ENCODE measurements at regions not wholly inside any gene's neighbourhood (a gene's known extent, or its start where the extent isn't known, plus 50 kb on each side); places are given as distances from the start of the nearest gene placed in this dataset.

DNA sequence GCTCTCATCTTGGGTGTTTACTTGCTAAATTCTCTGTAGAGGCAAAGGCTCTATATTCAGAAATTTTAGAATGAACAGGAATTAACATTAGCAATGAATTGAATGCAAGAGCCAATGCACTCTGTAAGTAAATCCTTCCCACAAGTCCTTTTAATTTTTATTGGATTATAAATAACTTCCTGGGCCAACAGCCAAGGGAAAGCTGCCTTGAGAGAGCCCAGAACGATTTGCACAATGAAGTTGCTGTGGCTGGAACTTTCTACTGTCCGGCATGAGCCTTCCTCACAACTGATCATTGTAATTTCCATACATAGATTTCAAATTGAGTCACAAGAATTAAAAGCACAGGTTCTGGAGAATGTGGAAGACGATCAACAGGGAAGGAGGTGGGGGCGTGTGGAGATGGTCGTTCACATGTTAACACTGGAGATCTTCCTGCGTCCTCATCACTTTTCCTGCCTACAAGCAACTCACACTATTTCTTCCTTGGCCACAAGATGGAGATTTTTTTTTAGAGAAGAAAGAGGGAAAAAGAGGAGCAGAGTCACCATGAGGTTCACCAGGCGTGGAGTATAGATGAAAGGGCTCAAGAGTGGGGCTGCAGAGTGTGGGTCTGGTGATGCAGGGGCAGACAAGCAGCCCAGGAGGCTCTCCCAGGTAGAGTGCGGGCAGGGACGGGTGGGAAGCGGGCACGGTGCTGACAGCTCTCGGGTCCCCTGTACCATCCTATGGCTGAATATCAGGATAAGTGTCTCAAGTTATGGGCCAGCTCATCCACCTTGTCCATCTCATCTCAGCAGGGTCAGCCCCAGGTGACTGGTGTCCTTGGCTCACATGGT lies 110.7 kb downstream of the SOX1 start:
- Histone ChIP-seq H4K91ac (ENCODE audit: low read depth, low read length) (no peak overlapping the region), H3K4me2 (ENCODE audit: low read length) (no peak overlapping the region), H3K4ac (ENCODE audit: low read depth, low read length) (no peak overlapping the region), H3K9me3 (ENCODE audit: insufficient read depth, low read depth, low read length) (peaks cover 6% of the 10 kb centered on the region), H3K18ac (ENCODE audit: low read length) (no peak overlapping the region), H2BK120ac (ENCODE audit: insufficient read depth, low read length, poor library complexity) (no peak overlapping the region), H3K4me1 (ENCODE audit: control insufficient read depth in 1 of 2, insufficient read depth in 2 of 2, low read length in 2 of 2) (no peaks in the 10 kb centered on the region), H4K12ac (ENCODE audit: low read depth, low read length) (no peak overlapping the region), H3K14ac (ENCODE audit: low read length) (no peak overlapping the region), H3K36me3 (ENCODE audit: control insufficient read depth in 1 of 2, insufficient read depth in 2 of 2, low read length in 2 of 2) (no peaks in the 10 kb centered on the region), H2BK12ac (ENCODE audit: low read length) (no peak overlapping the region), H2AK5ac (ENCODE audit: low read length) (no peak overlapping the region), H4K8ac (ENCODE audit: low read depth, low read length) (no peak overlapping the region), H3K79me2 (ENCODE audit: control insufficient read depth, insufficient read depth, low read length, poor library complexity) (no peaks in the 10 kb centered on the region), H2BK5ac (ENCODE audit: low read depth, low read length, poor library complexity) (no peak overlapping the region), H3K9ac (ENCODE audit: low read length) (no peak overlapping the region), H2AFZ (ENCODE audit: insufficient read depth, low read length, poor library complexity) (no peak overlapping the region), H3K23ac (ENCODE audit: low read length) (no peak overlapping the region), H3K27ac (ENCODE audit: low read depth, low read length) (no peak overlapping the region), H3K4me3 (ENCODE audit: low read depth, low read length) (no peak overlapping the region), H3K79me1 (ENCODE audit: low read length) (no peaks in the 10 kb centered on the region), H3K27me3 (ENCODE audit: insufficient read depth, low read length) (no peaks in the 10 kb centered on the region)
- no CpG with 5 or more reads among the region's 12 CpGs for WGBS (ENCODE audit: extremely low coverage, insufficient coverage, insufficient read length)
- DNase-seq = no peak

GRCh38 chr13:112178769-112179168 lies 111.8 kb downstream of the SOX1 start:
- Histone ChIP-seq H2AFZ (ENCODE audit: insufficient read depth, low read length, poor library complexity) (no peak overlapping the region), H2BK12ac (ENCODE audit: low read length) (no peak overlapping the region), H2BK5ac (ENCODE audit: low read depth, low read length, poor library complexity) (no peak overlapping the region), H3K4me2 (ENCODE audit: low read length) (no peak overlapping the region), H3K4me1 (ENCODE audit: control insufficient read depth in 1 of 2, insufficient read depth in 2 of 2, low read length in 2 of 2) (no peaks in the 10 kb centered on the region), H3K14ac (ENCODE audit: low read length) (no peak overlapping the region), H3K79me1 (ENCODE audit: low read length) (no peaks in the 10 kb centered on the region), H3K36me3 (ENCODE audit: control insufficient read depth in 1 of 2, insufficient read depth in 2 of 2, low read length in 2 of 2) (no peaks in the 10 kb centered on the region), H3K4ac (ENCODE audit: low read depth, low read length) (no peak overlapping the region), H3K18ac (ENCODE audit: low read length) (no peak overlapping the region), H3K9me3 (ENCODE audit: insufficient read depth, low read depth, low read length) (peaks cover 6% of the 10 kb centered on the region), H2BK120ac (ENCODE audit: insufficient read depth, low read length, poor library complexity) (no peak overlapping the region), H3K9ac (ENCODE audit: low read length) (no peak overlapping the region), H4K12ac (ENCODE audit: low read depth, low read length) (no peak overlapping the region), H3K4me3 (ENCODE audit: low read depth, low read length) (no peak overlapping the region), H3K23ac (ENCODE audit: low read length) (no peak overlapping the region), H3K79me2 (ENCODE audit: control insufficient read depth, insufficient read depth, low read length, poor library complexity) (no peaks in the 10 kb centered on the region), H3K27ac (ENCODE audit: low read depth, low read length) (no peak overlapping the region), H4K91ac (ENCODE audit: low read depth, low read length) (no peak overlapping the region), H2AK5ac (ENCODE audit: low read length) (no peak overlapping the region), H4K8ac (ENCODE audit: low read depth, low read length) (no peak overlapping the region), H3K27me3 (ENCODE audit: insufficient read depth, low read length) (no peaks in the 10 kb centered on the region)
- WGBS (ENCODE audit: extremely low coverage, insufficient coverage, insufficient read length) = no CpG with 5 or more reads among the region's 5 CpGs
- DNase-seq = no peak

- Histone ChIP-seq H3K4me1 (ENCODE audit: control insufficient read depth in 1 of 2, insufficient read depth in 2 of 2, low read length in 2 of 2) (no peaks in the 10 kb centered on the region), H3K27me3 (ENCODE audit: insufficient read depth, low read length) (no peaks in the 10 kb centered on the region), H4K91ac (ENCODE audit: low read depth, low read length) (no peak overlapping the region), H3K79me2 (ENCODE audit: control insufficient read depth, insufficient read depth, low read length, poor library complexity) (no peaks in the 10 kb centered on the region), H4K12ac (ENCODE audit: low read depth, low read length) (no peak overlapping the region), H3K79me1 (ENCODE audit: low read length) (no peaks in the 10 kb centered on the region), H3K4ac (ENCODE audit: low read depth, low read length) (no peak overlapping the region), H2BK120ac (ENCODE audit: insufficient read depth, low read length, poor library complexity) (no peak overlapping the region), H3K27ac (ENCODE audit: low read depth, low read length) (no peak overlapping the region), H2AFZ (ENCODE audit: insufficient read depth, low read length, poor library complexity) (no peak overlapping the region), H3K36me3 (ENCODE audit: control insufficient read depth in 1 of 2, insufficient read depth in 2 of 2, low read length in 2 of 2) (no peaks in the 10 kb centered on the region), H3K18ac (ENCODE audit: low read length) (no peak overlapping the region), H2BK5ac (ENCODE audit: low read depth, low read length, poor library complexity) (no peak overlapping the region), H3K9ac (ENCODE audit: low read length) (no peak overlapping the region), H2AK5ac (ENCODE audit: low read length) (no peak overlapping the region), H2BK12ac (ENCODE audit: low read length) (no peak overlapping the region), H3K4me2 (ENCODE audit: low read length) (no peak overlapping the region), H3K14ac (ENCODE audit: low read length) (no peak overlapping the region), H4K8ac (ENCODE audit: low read depth, low read length) (no peak overlapping the region), H3K9me3 (ENCODE audit: insufficient read depth, low read depth, low read length) (peaks cover 6% of the 10 kb centered on the region), H3K4me3 (ENCODE audit: low read depth, low read length) (no peak overlapping the region), H3K23ac (ENCODE audit: low read length) (no peak overlapping the region)
- DNase-seq = no peak
- WGBS (ENCODE audit: extremely low coverage, insufficient coverage, insufficient read length) = no CpG with 5 or more reads among the region's 9 CpGs
Observed at GRCh38 chr13:112179421-112179820, 112.5 kb downstream of the SOX1 start.

DNA sequence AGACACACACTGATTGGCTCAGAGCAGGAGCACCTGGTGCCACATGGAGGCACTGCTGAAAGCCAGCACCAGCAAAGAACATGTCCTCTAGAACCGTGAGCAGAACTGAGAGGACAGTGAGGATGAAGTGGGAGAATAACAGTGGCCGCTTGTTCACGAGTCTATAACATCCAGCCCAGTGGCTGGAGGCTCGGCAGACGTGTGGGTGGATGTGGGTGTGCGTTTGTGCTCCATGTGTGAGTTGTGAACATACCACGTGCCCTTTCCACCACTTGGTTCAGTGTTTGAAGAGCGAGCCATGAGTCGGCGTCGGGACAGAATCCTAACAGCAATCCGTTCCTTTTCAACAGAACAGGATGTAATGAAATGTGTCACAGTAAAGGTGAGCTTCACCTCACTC lies 113.0 kb downstream of the SOX1 start:
- Histone ChIP-seq H2BK120ac (ENCODE audit: insufficient read depth, low read length, poor library complexity) (no peak overlapping the region), H3K79me2 (ENCODE audit: control insufficient read depth, insufficient read depth, low read length, poor library complexity) (no peaks in the 10 kb centered on the region), H3K27me3 (ENCODE audit: insufficient read depth, low read length) (no peaks in the 10 kb centered on the region), H4K91ac (ENCODE audit: low read depth, low read length) (no peak overlapping the region), H2BK5ac (ENCODE audit: low read depth, low read length, poor library complexity) (no peak overlapping the region), H3K4me1 (ENCODE audit: control insufficient read depth in 1 of 2, insufficient read depth in 2 of 2, low read length in 2 of 2) (no peaks in the 10 kb centered on the region), H2AK5ac (ENCODE audit: low read length) (no peak overlapping the region), H3K79me1 (ENCODE audit: low read length) (no peaks in the 10 kb centered on the region), H4K12ac (ENCODE audit: low read depth, low read length) (no peak overlapping the region), H3K27ac (ENCODE audit: low read depth, low read length) (no peak overlapping the region), H3K18ac (ENCODE audit: low read length) (no peak overlapping the region), H3K36me3 (ENCODE audit: control insufficient read depth in 1 of 2, insufficient read depth in 2 of 2, low read length in 2 of 2) (no peaks in the 10 kb centered on the region), H3K4ac (ENCODE audit: low read depth, low read length) (no peak overlapping the region), H3K23ac (ENCODE audit: low read length) (no peak overlapping the region), H3K4me3 (ENCODE audit: low read depth, low read length) (no peak overlapping the region), H3K4me2 (ENCODE audit: low read length) (no peak overlapping the region), H2BK12ac (ENCODE audit: low read length) (no peak overlapping the region), H3K9me3 (ENCODE audit: insufficient read depth, low read depth, low read length) (peaks cover 2% of the 10 kb centered on the region), H4K8ac (ENCODE audit: low read depth, low read length) (no peak overlapping the region), H2AFZ (ENCODE audit: insufficient read depth, low read length, poor library complexity) (no peak overlapping the region), H3K14ac (ENCODE audit: low read length) (no peak overlapping the region), H3K9ac (ENCODE audit: low read length) (no peak overlapping the region)
- no CpG with 5 or more reads among the region's 12 CpGs for WGBS (ENCODE audit: extremely low coverage, insufficient coverage, insufficient read length)
- DNase-seq = no peak

All from trophoblast cell (in vitro differentiated cells and primary cell).